H1 (cell line): ENCODE measurements at regions not wholly inside any gene's neighbourhood (a gene's known extent, or its start where the extent isn't known, plus 50 kb on each side); places are given as distances from the start of the nearest gene placed in this dataset.

Source experiments
- CTCF ChIA-PET: fragments of 300-600 bp; sonication (Branson Sonifier 250); formaldehyde crosslinking; loops from one replicate; lab custom pipeline; 2021; ENCODE audit not compliant: partially characterized antibody; lab: Charles Lee
- POLR2A ChIA-PET: fragments of 300-600 bp; sonication (Branson Sonifier 250); formaldehyde crosslinking; loops from one replicate; lab custom pipeline; 2021; ENCODE audit warnings: inconsistent platforms; ENCODE audit not compliant: partially characterized antibody; lab: Charles Lee
- DNase-seq, 2 experiments: peaks; one replicate each; pipeline versions ENCODE4 v3.0.0 to v3.0.0-alpha.2; 2010 to 2022; ENCODE audit warnings: low spot score in 2 of 2, low read depth in 1 of 2, mixed read lengths in 1 of 2
- FAIRE-seq: peaks from 2 replicates; lab custom pipeline; 2011; peaks lifted over from hg19 to GRCh38; lab: Jason Lieb, UNC
- H2AFZ ChIP-seq: 2 replicates; pipeline ENCODE4 v1.8.1; 2012; ENCODE audit warnings: low read length, inconsistent platforms
- H2AK5ac ChIP-seq: 2 replicates; pipeline ENCODE4 v1.6.1; 2013; ENCODE audit warnings: low read depth, low read length
- H2BK120ac ChIP-seq: replicated peaks from 2 replicates; pipeline ENCODE3; 2013; ENCODE audit warnings: low read depth, low read length, inconsistent platforms
- H2BK12ac ChIP-seq: 2 replicates; pipeline ENCODE4 v1.6.1; 2013; ENCODE audit warnings: low read depth, low read length
- H2BK15ac ChIP-seq: 2 replicates; pipeline ENCODE4 v1.6.1; 2013; ENCODE audit warnings: low read length
- H2BK20ac ChIP-seq: 2 replicates; pipeline ENCODE4 v1.6.1; 2013; ENCODE audit warnings: low read length
- H2BK5ac ChIP-seq: 2 replicates; pipeline ENCODE4 v1.6.1; 2013; ENCODE audit warnings: low read depth, low read length
- H3K14ac ChIP-seq: 2 replicates; pipeline ENCODE4 v1.6.1; 2013; ENCODE audit warnings: inconsistent platforms; ENCODE audit not compliant: insufficient read length
- H3K18ac ChIP-seq: 2 replicates; pipeline ENCODE4 v1.6.1; 2013; ENCODE audit warnings: low read length; ENCODE audit errors: extremely low read depth
- H3K23ac ChIP-seq: 2 replicates; pipeline ENCODE4 v1.6.1; 2013; ENCODE audit warnings: inconsistent platforms; ENCODE audit not compliant: insufficient read length
- H3K23me2 ChIP-seq: 2 replicates; pipeline ENCODE4 v1.6.1; 2013; ENCODE audit warnings: low read depth, low read length
- H3K27ac ChIP-seq: 2 replicates; pipeline ENCODE4 v1.6.1; 2011; ENCODE audit warnings: low read depth, low read length, inconsistent platforms
- H3K27me3 ChIP-seq, 4 experiments: replicated peaks in 1 of 4; 1 replicate in 1 of 4; 2 replicates in 3 of 4; pipeline versions ENCODE4 v1.6.1 to v1.8.1; 2011 to 2013; ENCODE audit warnings: low read length in 3 of 4, mild to moderate bottlenecking in 3 of 4, inconsistent platforms in 2 of 4, mixed read lengths in 2 of 4, moderate library complexity in 1 of 4; ENCODE audit not compliant: control insufficient read depth in 3 of 4, insufficient read depth in 3 of 4; ENCODE audit errors: extremely low read depth in 1 of 4
- H3K36me3 ChIP-seq, 4 experiments: 2 replicates each; pipeline versions ENCODE4 v1.6.1 to v1.8.1; 2011 to 2013; ENCODE audit warnings: mild to moderate bottlenecking in 4 of 4, low read length in 3 of 4, moderate library complexity in 2 of 4, control low read depth in 1 of 4, inconsistent platforms in 1 of 4; ENCODE audit not compliant: insufficient read depth in 4 of 4, control insufficient read depth in 2 of 4
- H3K4ac ChIP-seq: replicated peaks from 2 replicates; pipeline ENCODE3; 2013; ENCODE audit warnings: low read length, low read depth, mixed read lengths, inconsistent platforms; ENCODE audit not compliant: insufficient read length
- H3K4me1 ChIP-seq, 4 experiments: replicated peaks in 1 of 4; 1 replicate in 1 of 4; 2 replicates in 3 of 4; pipeline versions ENCODE4 v1.6.1 to v1.8.1; 2011 to 2013; ENCODE audit warnings: low read length in 3 of 4, inconsistent platforms in 2 of 4, mixed read lengths in 1 of 4; ENCODE audit not compliant: insufficient read depth in 4 of 4, control insufficient read depth in 3 of 4
- H3K4me2 ChIP-seq, 2 experiments: 2 replicates each; pipeline versions ENCODE4 v1.6.1 to v1.8.1; 2011 to 2013; ENCODE audit warnings: low read depth in 2 of 2, low read length in 2 of 2, control low read depth in 1 of 2, inconsistent platforms in 1 of 2, mild to moderate bottlenecking in 1 of 2; ENCODE audit not compliant: insufficient read depth in 1 of 2
- H3K4me3 ChIP-seq, 4 experiments: fragments of 200-600, 300-600 bp in 1 of 4; sonication (generic), shearing (Covaris generic), sonication (Bioruptor Twin) in 1 of 4; 2 replicates each; pipeline versions ENCODE4 v1.5.1 to v1.8.1; 2011 to 2016; ENCODE audit warnings: low read length in 4 of 4, low read depth in 3 of 4, control low read depth in 2 of 4, inconsistent platforms in 2 of 4, mild to moderate bottlenecking in 2 of 4, mixed read lengths in 1 of 4, moderate library complexity in 1 of 4; ENCODE audit not compliant: insufficient read depth in 2 of 4; ENCODE audit errors: extremely low read depth in 1 of 4
- H3K56ac ChIP-seq: replicated peaks from 2 replicates; pipeline ENCODE3; 2013; ENCODE audit warnings: low read depth, mild to moderate bottlenecking, mixed read lengths, low read length, inconsistent platforms; ENCODE audit not compliant: insufficient read length
- H3K79me1 ChIP-seq: 2 replicates; pipeline ENCODE4 v1.6.1; 2013; ENCODE audit warnings: low read depth, low read length, control low read depth
- H3K79me2 ChIP-seq, 2 experiments: 2 replicates each; pipeline versions ENCODE4 v1.6.1 to v1.8.1; 2012 to 2013; ENCODE audit warnings: low read length in 2 of 2, mild to moderate bottlenecking in 2 of 2, inconsistent platforms in 1 of 2; ENCODE audit not compliant: insufficient read depth in 2 of 2, control insufficient read depth in 1 of 2
- H3K9ac ChIP-seq, 4 experiments: replicated peaks in 1 of 4; 1 replicate in 1 of 4; 2 replicates in 3 of 4; pipeline versions ENCODE4 v1.6.1 to v1.8.1; 2011 to 2013; ENCODE audit warnings: low read depth in 3 of 4, low read length in 3 of 4, control low read depth in 2 of 4, mild to moderate bottlenecking in 2 of 4, moderate library complexity in 2 of 4, inconsistent platforms in 1 of 4; ENCODE audit errors: extremely low read depth in 1 of 4
- H3K9me3 ChIP-seq, 2 experiments: 2 replicates each; pipeline versions ENCODE4 v1.6.1 to v1.8.1; 2012 to 2013; ENCODE audit warnings: mild to moderate bottlenecking in 2 of 2, moderate library complexity in 2 of 2, control low read depth in 1 of 2, inconsistent platforms in 1 of 2, low read depth in 1 of 2, low read length in 1 of 2, mixed read lengths in 1 of 2; ENCODE audit not compliant: insufficient read depth in 2 of 2
- H4K20me1 ChIP-seq, 2 experiments: replicated peaks in 1 of 2; 2 replicates each; pipeline versions ENCODE3 to v1.8.1; 2011 to 2013; ENCODE audit warnings: inconsistent platforms in 2 of 2, low read length in 2 of 2, mild to moderate bottlenecking in 1 of 2; ENCODE audit not compliant: insufficient read depth in 2 of 2, control insufficient read depth in 1 of 2
- H4K5ac ChIP-seq: 2 replicates; pipeline ENCODE4 v1.6.1; 2013; ENCODE audit warnings: low read length, low read depth, mixed read lengths, inconsistent platforms; ENCODE audit not compliant: insufficient read length
- H4K8ac ChIP-seq: 2 replicates; pipeline ENCODE4 v1.8.0; 2013; ENCODE audit warnings: mild to moderate bottlenecking, moderate library complexity, low read length, inconsistent platforms; ENCODE audit not compliant: insufficient read depth; ENCODE audit errors: extremely low read depth
- H4K91ac ChIP-seq: replicated peaks from 2 replicates; pipeline ENCODE3; 2013; ENCODE audit warnings: low read length, mixed read lengths, inconsistent platforms; ENCODE audit not compliant: insufficient read length
- KDM5A ChIP-seq: fragments of 200-600 bp; IDR thresholded peaks from 2 replicates; pipeline ENCODE4 v1.7.1; 2012; ENCODE audit warnings: mild to moderate bottlenecking, low read length, inconsistent platforms, mixed read lengths
- RXRA ChIP-seq: IDR thresholded peaks from 2 replicates; pipeline ENCODE4 v1.6.1; 2011; ENCODE audit warnings: low read depth, mild to moderate bottlenecking, low read length, moderate library complexity; ENCODE audit not compliant: insufficient read depth
- SIRT6 ChIP-seq: IDR thresholded peaks from one replicate; pipeline ENCODE4 v1.7.1; 2012; ENCODE audit warnings: low read length, inconsistent platforms
- SIX5 ChIP-seq: IDR thresholded peaks from 2 replicates; pipeline ENCODE4 v1.6.1; 2011; ENCODE audit warnings: mild to moderate bottlenecking, low read depth, low read length
- TEAD4 ChIP-seq: IDR thresholded peaks from 2 replicates; pipeline ENCODE4 v1.6.1; 2012; ENCODE audit warnings: low read depth, low read length, inconsistent platforms, mixed read lengths
- WGBS, 2 experiments: shearing (Covaris generic) in 1 of 2; methylation state at CpG; one replicate each; pipeline versions ENCODE4 v1.1.6 to v1.1.7; 2013 to 2015; ENCODE audit warnings: low lambda C conversion rate in 2 of 2, mixed read lengths in 2 of 2, inconsistent platforms in 1 of 2, low coverage in 1 of 2, missing lambda C conversion rate in 1 of 2; ENCODE audit not compliant: insufficient replicate concordance in 2 of 2, insufficient coverage in 1 of 2, insufficient read length in 1 of 2; ENCODE audit errors: extremely low coverage in 1 of 2, missing lambda C conversion rate in 1 of 2; 5-methylcytosine and 5-hydroxymethylcytosine counted together

GRCh38 chr4:100828364-100828763 is 310.5 kb upstream of the EMCN start:
- Histone ChIP-seq H3K36me3 (no peaks in the 10 kb centered on the region; a peak in 1 of 8 replicates), H3K79me2 (no peaks in the 10 kb centered on the region), H3K4me3 (no peak overlapping the region), H2AFZ (no peak overlapping the region), H2AK5ac (no peak overlapping the region), H2BK15ac (no peak overlapping the region), H2BK20ac (no peak overlapping the region), H2BK5ac (no peak overlapping the region), H4K91ac (no peak overlapping the region), H3K9ac (no peak overlapping the region), H3K4me2 (no peak overlapping the region), H3K56ac (no peak overlapping the region), H3K23me2 (no peaks in the 10 kb centered on the region), H4K20me1 (no peaks in the 10 kb centered on the region), H3K27ac (no peak overlapping the region), H2BK12ac (no peak overlapping the region), H4K5ac (no peak overlapping the region), H3K27me3 (no peaks in the 10 kb centered on the region), H4K8ac (no peak overlapping the region), H2BK120ac (no peak overlapping the region), H3K23ac (no peak overlapping the region), H3K4me1 (peaks cover 0 to 4% (median 0%) of the 10 kb centered on the region in 4 experiments; a peak in 2 of 7 replicates), H3K18ac (no peak overlapping the region), H3K4ac (no peak overlapping the region), H3K79me1 (no peaks in the 10 kb centered on the region), H3K9me3 (peaks cover 4 to 6% of the 10 kb centered on the region in 2 experiments; a peak in 2 of 4 replicates), H3K14ac (no peak overlapping the region)
- WGBS, 2 experiments, result 92% methylated on average over 3 of the region's 3 CpGs; no CpG with 5 or more reads in 1 of the 2 experiments
- TF ChIP-seq TEAD4 (no peak), RXRA (no peak), SIRT6 (no peak), KDM5A (no peak), SIX5 (no peak)
- no peak for DNase-seq
- CTCF ChIA-PET, result interaction anchor here (1.0 to 1.8 kb wide), 3 partner anchors 10 to 20 kb away, joined by 3 to 6 read pairs (median 3); no protein-coding TSS in a partner anchor
- FAIRE-seq, result no peak
- POLR2A ChIA-PET, result no interaction called here
